GM19467 (cell line): ENCODE measurements at regions not wholly inside any gene's neighbourhood (a gene's known extent, or its start where the extent isn't known, plus 50 kb on each side); places are given as distances from the start of the nearest gene placed in this dataset.
"Not testable (repeated sequence)": the region's sequence is repeated elsewhere in the genome, so short reads cannot be mapped to it uniquely, and the experiment has no call there.

Experiments
- ATAC-seq: cut with Tn5 transposase; IDR thresholded peaks from one replicate; pipeline ENCODE4 v1.9.1; 2021; ENCODE audit warnings: mild to moderate bottlenecking, moderate library complexity; ENCODE audit not compliant: unreplicated experiment

- ATAC-seq, result no peak
These were observed 309.5 kb upstream of the PODXL start for GRCh38 chr7:131865911-131866310.

GRCh38 chr7:131861620-131862346 is 305.4 kb upstream of the PODXL start:
- no peak for ATAC-seq

- peak; percentile 90 for ATAC-seq
These were observed 302.9 kb upstream of the PODXL start for GRCh38 chr7:131859147-131859821.

DNA sequence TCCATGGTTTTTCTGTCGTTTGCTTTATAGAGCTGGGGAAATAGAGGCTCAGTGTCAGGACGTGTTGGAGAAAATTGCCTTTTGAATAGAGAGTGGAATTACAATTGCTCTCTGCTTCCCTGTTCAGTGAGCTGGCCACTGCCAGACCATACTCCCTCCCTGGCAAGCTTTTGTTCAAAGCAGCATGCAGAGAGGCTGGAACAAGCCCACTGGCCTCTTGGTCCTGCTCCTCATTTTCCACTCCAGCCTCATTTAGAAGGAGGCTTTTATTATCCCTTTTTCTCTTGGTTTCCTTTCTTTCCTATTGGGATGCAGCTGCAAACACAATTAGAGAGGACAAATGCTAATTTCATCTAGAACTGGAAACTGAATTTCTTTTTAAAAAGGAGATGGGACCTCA is 302.2 kb upstream of the PODXL start:
- no peak for ATAC-seq

DNA sequence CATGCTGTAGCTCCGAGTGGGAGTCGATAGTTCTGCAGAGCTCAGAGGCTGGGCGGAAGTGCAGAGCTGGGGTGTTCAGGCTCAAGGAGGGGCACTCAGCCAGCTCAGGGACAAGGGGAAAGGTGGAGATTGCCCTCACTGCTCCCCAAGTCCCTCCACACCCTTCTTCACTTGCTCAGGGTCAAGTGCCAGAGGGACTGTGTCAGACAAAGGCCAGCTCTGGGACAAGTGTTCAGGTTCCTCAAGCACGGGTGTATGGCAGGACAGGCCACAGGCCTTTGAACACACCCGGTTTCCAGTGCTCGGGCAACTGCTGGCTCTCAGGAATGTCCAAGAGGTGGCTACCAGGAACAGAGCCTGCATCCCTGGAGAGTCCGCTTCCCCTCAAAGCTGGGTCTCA is 293.0 kb upstream of the PODXL start:
- no peak for ATAC-seq

DNA sequence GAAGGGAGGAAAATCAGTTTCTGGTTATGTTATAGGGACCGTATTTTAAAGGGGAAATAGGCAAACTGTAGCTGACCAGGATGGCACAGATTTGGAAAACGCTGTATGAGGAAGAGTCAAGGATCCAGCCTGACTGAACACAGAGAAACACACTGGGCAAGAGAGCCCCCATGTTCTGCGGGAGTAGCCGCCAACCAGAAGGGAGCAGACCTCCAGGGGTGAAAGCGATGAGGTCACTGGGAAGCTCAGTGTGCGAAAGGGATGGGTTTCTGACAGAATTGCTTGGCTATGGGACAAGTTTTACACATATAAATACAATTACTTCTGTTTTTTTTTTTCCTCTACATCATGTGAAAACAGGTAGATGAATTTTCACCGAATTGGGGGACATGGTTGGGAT is 291.6 kb upstream of the PODXL start:
- no peak for ATAC-seq

DNA sequence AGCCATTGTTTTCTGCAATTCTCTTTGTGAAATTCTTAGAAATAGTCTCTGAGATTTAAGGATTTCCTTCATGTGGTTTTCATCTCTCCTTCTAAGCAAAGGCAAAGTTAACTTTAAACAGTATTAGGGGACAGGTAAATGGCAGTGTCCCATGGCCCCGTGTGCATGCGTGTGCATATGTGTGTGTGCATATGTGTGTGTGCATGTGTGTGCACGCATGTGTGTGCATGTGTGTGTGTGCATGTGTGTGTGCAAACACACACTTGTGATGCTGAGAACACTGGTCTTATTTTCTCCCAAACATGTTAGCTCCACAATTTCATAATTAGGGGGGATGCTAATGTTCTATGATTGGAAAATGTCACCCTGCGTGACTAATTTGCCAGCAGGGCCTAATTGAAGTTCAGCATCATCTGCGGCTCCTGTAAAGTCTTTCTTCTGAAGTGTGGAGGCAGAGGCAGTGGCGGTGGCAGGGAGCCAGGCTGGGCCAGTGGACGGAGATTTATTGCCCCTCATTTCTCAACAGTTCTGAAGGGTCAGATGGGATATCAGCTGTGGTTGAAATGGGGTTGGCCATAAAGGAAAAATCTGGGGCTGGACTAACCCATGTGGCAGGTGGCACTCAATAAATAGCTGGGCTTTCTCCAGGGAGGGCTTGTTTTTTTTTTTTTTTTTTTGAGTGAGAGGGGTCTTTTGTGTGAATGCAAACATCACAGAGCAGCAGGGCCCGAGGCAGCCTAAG is 289.3 kb upstream of the PODXL start:
- no peak for ATAC-seq

DNA sequence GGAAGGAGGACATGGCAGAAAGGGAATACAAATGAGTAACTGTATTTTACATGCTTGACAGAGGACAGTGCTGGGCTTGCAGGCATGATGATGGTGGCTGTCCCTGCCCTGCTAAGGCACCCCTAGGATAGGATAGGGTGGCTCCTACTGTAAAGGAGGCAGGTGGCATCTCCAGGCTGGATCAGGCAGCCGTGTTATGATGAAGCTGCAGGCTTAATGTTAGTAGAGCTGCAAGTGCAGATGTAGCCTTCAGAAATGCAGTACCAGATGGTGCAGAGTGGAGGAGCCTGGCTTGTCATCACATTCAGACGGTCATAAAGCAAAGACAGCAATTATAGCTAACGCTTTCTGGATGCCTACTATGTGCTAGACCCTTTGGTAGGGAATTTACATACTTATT is 287.9 kb upstream of the PODXL start:
- no peak for ATAC-seq

DNA sequence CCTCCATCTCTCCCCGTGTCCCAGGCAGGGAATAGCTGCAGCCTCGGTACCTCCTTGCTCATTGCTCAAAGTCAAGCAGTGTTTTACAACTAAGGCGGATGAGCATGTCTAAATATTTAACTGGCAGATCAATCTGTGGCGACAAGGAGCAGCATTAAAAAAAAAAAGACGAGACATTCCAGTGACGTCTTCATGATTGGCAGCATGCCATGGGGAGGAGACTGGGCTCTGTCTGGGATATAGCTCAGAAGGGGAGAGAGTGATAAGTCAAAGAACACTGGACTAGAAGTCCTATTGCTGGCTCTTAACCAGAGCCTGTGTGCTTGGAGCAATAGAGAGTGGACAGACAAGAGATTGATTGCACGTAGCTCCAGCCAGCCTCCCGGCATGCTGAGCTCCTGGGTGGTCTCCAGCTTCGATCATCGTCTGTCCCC is 287.5 kb upstream of the PODXL start:
- ATAC-seq, result no peak

DNA sequence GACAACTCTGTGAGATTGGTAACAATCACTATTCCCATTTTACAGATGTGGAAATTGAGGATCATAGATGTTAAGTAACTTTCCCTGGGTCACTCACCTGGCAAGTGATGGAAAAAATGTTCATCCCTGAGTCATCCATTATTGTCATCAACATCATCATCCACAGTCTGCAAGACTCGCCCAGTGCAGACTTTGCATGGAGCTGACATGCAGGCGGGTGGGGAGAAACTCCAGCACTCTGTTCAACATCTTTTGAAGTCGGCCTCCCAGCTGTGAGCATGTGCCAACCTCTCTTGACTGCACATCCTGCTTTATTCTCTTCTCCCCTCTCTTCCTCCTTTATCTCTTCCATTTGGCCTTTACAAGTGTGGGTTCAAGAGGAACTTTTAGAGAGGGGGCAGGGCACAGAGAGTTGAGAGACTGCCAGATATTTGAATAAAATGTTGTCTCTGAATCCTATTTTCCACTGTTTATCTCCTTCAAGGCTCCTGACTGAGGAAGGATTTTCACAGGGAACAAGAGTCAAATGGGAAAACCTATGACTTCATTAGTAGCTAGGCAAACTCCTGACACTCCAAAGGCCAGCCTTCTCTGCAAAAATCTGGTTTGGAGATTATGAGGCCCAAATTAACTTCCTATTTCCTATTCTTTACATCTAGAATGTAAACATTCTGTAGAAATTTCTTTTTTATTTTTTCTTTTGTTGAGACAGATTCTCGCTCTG is 283.7 kb upstream of the PODXL start:
- no peak for ATAC-seq

DNA sequence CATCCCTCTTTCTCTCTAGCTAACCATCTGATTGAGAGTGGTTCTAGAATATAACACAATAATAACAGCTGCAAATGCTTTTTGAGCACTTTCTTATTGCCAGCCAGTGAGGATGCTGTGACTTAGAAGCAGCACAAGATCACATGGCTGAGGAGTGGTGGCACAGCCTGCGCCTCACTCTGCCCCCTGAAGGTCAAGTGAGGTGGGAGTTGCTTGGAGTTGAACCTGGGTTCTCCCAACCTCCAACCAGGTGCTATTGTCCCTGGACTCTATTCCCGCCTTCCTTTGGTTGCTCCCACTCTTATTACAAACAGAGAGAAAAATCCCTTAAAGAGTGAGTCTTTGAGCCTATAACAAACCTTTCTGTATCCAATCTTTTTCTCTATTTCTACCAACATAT is 280.3 kb upstream of the PODXL start:
- ATAC-seq, result no peak

DNA sequence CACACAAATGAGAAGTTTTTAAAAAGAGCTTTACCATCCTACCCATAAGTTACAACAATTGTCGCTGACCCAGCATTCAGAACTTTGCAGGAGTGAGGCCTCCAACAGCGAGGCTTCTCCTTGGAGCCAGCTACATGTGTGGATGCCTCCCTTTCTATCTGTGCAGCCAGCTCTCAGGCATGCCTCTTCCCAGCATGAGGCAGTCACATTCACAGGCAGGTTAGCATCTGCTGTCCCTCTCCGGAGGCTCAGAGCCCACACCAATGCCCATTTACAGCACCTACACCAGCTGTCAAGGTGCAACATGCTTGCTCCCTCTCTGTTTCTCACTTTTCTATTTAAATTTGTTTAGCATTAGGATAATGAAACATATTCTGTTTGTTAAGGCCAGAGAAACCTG is 278.7 kb upstream of the PODXL start:
- no peak for ATAC-seq

GRCh38 chr7:131830681-131831080 is 274.3 kb upstream of the PODXL start:
- no peak for ATAC-seq

DNA sequence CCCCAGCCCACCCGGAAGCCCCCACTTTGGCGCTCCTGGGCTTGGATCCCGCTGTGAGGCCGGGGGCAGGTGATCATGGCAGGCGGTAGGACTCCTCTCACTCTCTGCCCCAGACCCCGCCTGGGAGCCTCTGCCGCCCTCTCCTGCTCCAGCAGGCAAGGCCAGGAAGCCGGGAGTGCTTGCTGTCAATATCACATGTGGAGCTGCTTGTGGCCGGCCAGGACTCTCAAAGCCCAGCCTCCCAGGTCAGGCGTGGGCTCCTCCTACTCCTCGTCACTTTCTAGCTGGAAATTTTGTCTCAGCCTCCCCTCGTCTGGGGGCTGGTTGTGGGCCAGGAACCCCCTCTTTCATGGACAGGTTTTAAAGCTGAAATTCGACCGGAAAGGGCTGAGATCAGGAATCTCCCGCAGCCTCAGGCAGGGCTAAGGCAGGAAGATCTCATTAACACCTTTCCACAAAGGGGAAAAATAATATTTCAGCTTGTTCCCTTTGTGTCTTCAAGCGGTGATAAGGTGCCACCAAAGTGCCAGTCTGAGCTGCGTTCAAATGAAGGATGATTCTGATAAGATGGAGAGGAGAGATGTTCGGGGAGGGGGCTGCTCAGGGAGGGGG is 273.6 kb upstream of the PODXL start:
- no peak for ATAC-seq

DNA sequence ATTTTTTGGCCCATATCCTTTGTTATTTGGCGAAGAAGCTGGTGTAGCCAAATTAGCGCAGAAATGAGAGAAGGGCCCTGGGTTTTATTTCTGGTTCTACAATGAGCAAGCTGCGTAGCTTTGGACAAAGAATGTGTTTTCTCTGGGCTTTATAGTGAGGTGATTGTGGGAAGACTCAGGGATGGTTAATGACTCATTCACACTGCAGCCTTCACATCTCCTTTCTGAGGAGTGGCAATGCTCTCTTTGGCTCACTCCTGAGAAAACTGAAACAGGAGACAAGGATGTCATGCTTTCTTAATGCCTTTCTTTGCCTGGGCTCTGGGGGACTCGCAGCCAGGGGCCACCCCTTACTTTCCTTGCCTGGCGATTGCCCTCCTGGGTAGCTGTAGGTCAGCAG is 271.0 kb upstream of the PODXL start:
- ATAC-seq, result no peak

DNA sequence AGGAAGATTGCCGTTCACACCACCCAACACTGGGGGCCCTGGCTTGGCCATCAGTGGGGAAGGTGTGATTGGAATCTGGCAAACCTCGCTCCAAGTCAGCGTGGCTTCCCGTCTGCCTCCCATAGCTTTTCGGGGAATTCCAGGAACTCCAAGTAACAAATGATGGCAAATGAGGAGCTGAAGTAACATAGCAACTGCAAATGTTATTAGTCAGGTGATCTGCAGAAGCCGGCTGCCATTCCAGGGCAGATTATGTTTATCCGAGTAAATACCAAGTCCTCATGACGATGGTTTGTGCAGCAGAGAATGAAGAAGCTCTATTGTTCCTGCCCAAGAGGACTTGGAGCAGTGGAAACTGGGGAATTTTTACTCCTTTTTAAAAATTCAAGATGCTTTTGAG is 270.5 kb upstream of the PODXL start:
- ATAC-seq, result no peak

GRCh38 chr7:131823961-131824440 is 267.6 kb upstream of the PODXL start:
- not testable (repeated sequence) for ATAC-seq

GRCh38 chr7:131819891-131820290 is 263.5 kb upstream of the PODXL start:
- ATAC-seq, result no peak

- no peak for ATAC-seq
These were observed 260.1 kb upstream of the PODXL start for GRCh38 chr7:131816391-131817007.

DNA sequence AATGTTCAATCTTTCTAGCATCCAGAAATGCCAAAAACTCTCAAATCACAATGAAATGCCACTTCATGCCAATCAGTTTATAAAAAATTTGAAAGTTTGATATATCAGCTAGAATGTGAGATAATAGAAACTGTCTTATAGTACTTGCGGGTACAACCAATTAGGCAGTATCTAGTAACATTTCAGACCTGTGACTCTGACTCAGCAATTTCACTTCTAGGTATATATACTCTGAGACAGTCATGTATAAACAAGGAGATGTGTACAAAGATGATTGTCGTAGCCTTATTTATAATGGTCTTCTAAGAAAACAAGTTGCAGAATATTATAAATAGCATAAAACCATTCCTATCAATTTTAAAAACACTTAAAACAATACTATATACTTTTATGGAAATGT is 252.3 kb upstream of the PODXL start:
- ATAC-seq, result no peak
